ENCODE measurements at regions not wholly inside any gene's neighbourhood (a gene's known extent, or its start where the extent isn't known, plus 50 kb on each side); places are given as distances from the start of the nearest gene placed in this dataset.

- CTCF ChIA-PET (ENCODE audit: low intra/inter-chr PET ratio), result no interaction called here
- Histone ChIP-seq H3K4me2 (ENCODE audit: insufficient read depth, low read length) (no peak overlapping the region), H3K9ac (ENCODE audit: insufficient read depth in 1 of 2, low read depth in 2 of 2, low read length in 2 of 2) (no peak overlapping the region), H3K79me2 (ENCODE audit: control insufficient read depth, insufficient read depth, low read length) (no peaks in the 10 kb centered on the region), H3K36me3 (ENCODE audit: control insufficient read depth, insufficient read depth, low read length) (no peaks in the 10 kb centered on the region), H3K27ac (ENCODE audit: extremely low read depth, low read depth, low read length) (no peak overlapping the region), H3K27me3 (ENCODE audit: control insufficient read depth in 2 of 2, insufficient read depth in 2 of 2, low read length in 2 of 2) (no peaks in the 10 kb centered on the region), H3K4me3 (no peak overlapping the region), H3K9me3 (replicated peaks; ENCODE audit: control insufficient read depth, insufficient read depth, low read depth, low read length) (no peaks in the 10 kb centered on the region), H4K20me1 (replicated peaks; ENCODE audit: control insufficient read depth, insufficient read depth, low read length) (no peaks in the 10 kb centered on the region), H3K4me1 (replicated peaks in 1 of 2; ENCODE audit: control insufficient read depth in 2 of 2, insufficient read depth in 2 of 2, low read length in 2 of 2) (no peaks in the 10 kb centered on the region), H3K9me1 (ENCODE audit: control insufficient read depth, insufficient read depth, low read length) (no peaks in the 10 kb centered on the region), H2AFZ (ENCODE audit: low read depth, low read length) (no peak overlapping the region)
- no TSS peak for BruUV-seq (replicated peaks)
- WGBS (ENCODE audit: insufficient coverage, low coverage, missing lambda C conversion rate), result 0% methylated on average over 1 of the region's 2 CpGs
- no peak for ATAC-seq
- no peak for TF ChIP-seq BMI1 (IDR thresholded peaks at IDR 0.05; ENCODE audit: low read length)
- no peak for TF ChIP-seq ELF1 (tag; IDR thresholded peaks at IDR 0.05)
- TF ChIP-seq ZNF253 (CRISPR knock-in tag; conservative IDR thresholded peaks at IDR 0.05), result no peak
- TF ChIP-seq TARDBP (IDR thresholded peaks at IDR 0.05), result no peak
- TF ChIP-seq ZNF696 (CRISPR knock-in tag; conservative IDR thresholded peaks at IDR 0.05), result no peak
- TF ChIP-seq SAFB (IDR thresholded peaks at IDR 0.05; ENCODE audit: borderline replicate concordance, low read depth, low read length), result no peak
- no peak for TF ChIP-seq CBX1 (IDR thresholded peaks at IDR 0.05; ENCODE audit: low read depth)
- TF ChIP-seq ZNF23 (CRISPR knock-in tag; IDR thresholded peaks at IDR 0.05), result no peak
- no peak for TF ChIP-seq ZNF134 (CRISPR knock-in tag; conservative IDR thresholded peaks at IDR 0.05)
- no peak for TF ChIP-seq CREM (IDR thresholded peaks at IDR 0.05; ENCODE audit: low read depth)
- TF ChIP-seq ATF1 (CRISPR knock-in tag; IDR thresholded peaks at IDR 0.05), result no peak
- TF ChIP-seq ATF1 (tag; IDR thresholded peaks at IDR 0.05), result no peak
- TF ChIP-seq IRF1 (CRISPR knock-in tag; IDR thresholded peaks at IDR 0.05; ENCODE audit: borderline replicate concordance), result no peak
- no peak for TF ChIP-seq HIVEP1 (CRISPR knock-in tag; IDR thresholded peaks at IDR 0.05)
- no peak for TF ChIP-seq SMARCA4 (IDR thresholded peaks at IDR 0.05)
- TF ChIP-seq ZZZ3 (IDR thresholded peaks at IDR 0.05), result no peak
- in situ Hi-C loops (cut with MboI) (no loop called here), intact Hi-C loops (cut with micrococcal nuclease) (no loop called here)
- FAIRE-seq, result no peak
- POLR2A ChIA-PET, result no interaction called here
- DNase-seq (ENCODE audit: extremely low read depth in 1 of 4, low spot score in 3 of 4), result no peak
Measured at GRCh38 chr18:42258301-42258965, 303.4 kb downstream of the PIK3C3 start.
